Testis (tissue), 2 donors: ENCODE measurements at regions not wholly inside any gene's neighbourhood (a gene's known extent, or its start where the extent isn't known, plus 50 kb on each side); places are given as distances from the start of the nearest gene placed in this dataset.

Source experiments
- POLR2A ChIP-seq: fragments of 450-650 bp; IDR thresholded peaks from one replicate; pipeline ENCODE4 v1.6.1; 2017; ENCODE audit warnings: antibody characterized with exemption, mild to moderate bottlenecking, moderate library complexity
- TF ChIP-seq, protein P1 (sequence below), 3 experiments: fragments of 450-650 bp in 2 of 3; fragments of 200-600 bp in 1 of 3; sonication (generic) in 1 of 3; IDR thresholded peaks; one replicate each; pipeline ENCODE4 v1.5.1; 2016 to 2019; ENCODE audit warnings: antibody characterized with exemption in 3 of 3, mild to moderate bottlenecking in 2 of 3, moderate library complexity in 1 of 3

DNA sequence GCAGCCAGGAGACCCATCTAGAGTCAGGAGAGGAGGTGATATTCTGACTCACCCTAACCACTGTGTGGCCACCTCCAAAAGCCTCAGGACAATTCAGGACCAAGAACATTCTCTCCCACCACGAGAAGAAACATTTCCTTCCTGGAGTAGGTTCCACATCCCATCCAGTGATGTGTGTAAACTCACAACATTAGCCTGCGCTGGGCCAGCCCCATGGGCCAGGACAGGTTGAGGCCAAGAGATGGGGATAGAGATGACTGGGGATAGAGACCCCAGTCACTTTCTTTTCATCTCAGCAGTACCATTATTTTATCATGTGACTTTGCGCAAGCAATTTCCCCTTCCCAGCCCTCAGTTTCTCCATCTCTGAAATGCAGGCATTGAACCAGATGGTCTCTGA is 126.6 kb upstream of the PTPRT start:
- TF ChIP-seq, protein P1, sequence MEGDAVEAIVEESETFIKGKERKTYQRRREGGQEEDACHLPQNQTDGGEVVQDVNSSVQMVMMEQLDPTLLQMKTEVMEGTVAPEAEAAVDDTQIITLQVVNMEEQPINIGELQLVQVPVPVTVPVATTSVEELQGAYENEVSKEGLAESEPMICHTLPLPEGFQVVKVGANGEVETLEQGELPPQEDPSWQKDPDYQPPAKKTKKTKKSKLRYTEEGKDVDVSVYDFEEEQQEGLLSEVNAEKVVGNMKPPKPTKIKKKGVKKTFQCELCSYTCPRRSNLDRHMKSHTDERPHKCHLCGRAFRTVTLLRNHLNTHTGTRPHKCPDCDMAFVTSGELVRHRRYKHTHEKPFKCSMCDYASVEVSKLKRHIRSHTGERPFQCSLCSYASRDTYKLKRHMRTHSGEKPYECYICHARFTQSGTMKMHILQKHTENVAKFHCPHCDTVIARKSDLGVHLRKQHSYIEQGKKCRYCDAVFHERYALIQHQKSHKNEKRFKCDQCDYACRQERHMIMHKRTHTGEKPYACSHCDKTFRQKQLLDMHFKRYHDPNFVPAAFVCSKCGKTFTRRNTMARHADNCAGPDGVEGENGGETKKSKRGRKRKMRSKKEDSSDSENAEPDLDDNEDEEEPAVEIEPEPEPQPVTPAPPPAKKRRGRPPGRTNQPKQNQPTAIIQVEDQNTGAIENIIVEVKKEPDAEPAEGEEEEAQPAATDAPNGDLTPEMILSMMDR (IDR thresholded peaks at IDR 0.05), result no peak
- TF ChIP-seq POLR2A, result no peak
